Spleen (tissue), 7 donors: ENCODE measurements at regions not wholly inside any gene's neighbourhood (a gene's known extent, or its start where the extent isn't known, plus 50 kb on each side); places are given as distances from the start of the nearest gene placed in this dataset.

Experiments used
- CTCF ChIP-seq, 11 experiments: fragments of 200-600 bp in 7 of 11; fragments of 450-650 bp in 4 of 11; sonication (generic) in 4 of 11; IDR thresholded peaks in 8 of 11; conservative IDR thresholded peaks in 3 of 11; 1 replicate in 7 of 11; 2 replicates in 4 of 11; pipeline versions ENCODE4 v1.4.0 to v1.8.0; 2016 to 2021; ENCODE audit warnings: antibody characterized with exemption in 11 of 11, inconsistent platforms in 4 of 11, mild to moderate bottlenecking in 1 of 11
- POLR2A ChIP-seq, 3 donors: fragments of 450-650 bp; IDR thresholded peaks; one replicate each; pipeline ENCODE4 v1.5.1; 2017; ENCODE audit warnings: antibody characterized with exemption in 3 of 3, mild to moderate bottlenecking in 1 of 3
- donor health status: DM: no; HTN: no; CAD: no; lungs with moderate emphysema.
- donor health status: DM: no; HTN: no; CAD: no.
- donor health status: DM: no; HTN: no; CAD: no.

GRCh38 chr5:38099205-38100168, 158.9 kb upstream of the EGFLAM start:
- TF ChIP-seq CTCF (IDR thresholded peaks at IDR 0.05 in 8 of 11, conservative IDR thresholded peaks at IDR 0.05 in 3 of 11) (no peak), POLR2A (IDR thresholded peaks at IDR 0.05) (no peak)
